DOHH2 (cell line): ENCODE measurements at regions not wholly inside any gene's neighbourhood (a gene's known extent, or its start where the extent isn't known, plus 50 kb on each side); places are given as distances from the start of the nearest gene placed in this dataset.

Experiments
- H3F3A ChIP-seq: fragments of 200-600 bp; sonication (generic), shearing (Covaris generic); 2 replicates; pipeline ENCODE4 v1.6.0; 2016; ENCODE audit warnings: antibody characterized with exemption, mild to moderate bottlenecking; ENCODE audit not compliant: control insufficient read depth, insufficient read depth
- H3K27ac ChIP-seq: fragments of 200-600 bp; sonication (generic); 2 replicates; pipeline ENCODE4 v1.5.1; 2014; ENCODE audit warnings: low read depth, mild to moderate bottlenecking, low read length, moderate library complexity
- H3K27me3 ChIP-seq: fragments of 200-600 bp; sonication (generic); 2 replicates; pipeline ENCODE4 v1.6.1; 2014; ENCODE audit warnings: mild to moderate bottlenecking, low read length, mixed read lengths; ENCODE audit not compliant: control insufficient read depth
- H3K36me3 ChIP-seq: fragments of 200-600 bp; sonication (generic); 2 replicates; pipeline ENCODE4 v1.6.1; 2014; ENCODE audit warnings: mild to moderate bottlenecking, low read length, moderate library complexity, mixed read lengths; ENCODE audit not compliant: control insufficient read depth
- H3K4me1 ChIP-seq: fragments of 200-600 bp; sonication (generic); 2 replicates; pipeline ENCODE4 v1.6.1; 2014; ENCODE audit warnings: mild to moderate bottlenecking, low read length, mixed read lengths; ENCODE audit not compliant: control insufficient read depth
- H3K4me2 ChIP-seq: fragments of 200-600 bp; sonication (generic); 2 replicates; pipeline ENCODE4 v1.6.0; 2014; ENCODE audit warnings: mild to moderate bottlenecking, low read length, moderate library complexity
- H3K4me3 ChIP-seq: fragments of 200-600 bp; sonication (generic); 2 replicates; pipeline ENCODE4 v1.5.1; 2014; ENCODE audit warnings: mild to moderate bottlenecking, low read length, mixed read lengths
- H3K79me2 ChIP-seq: fragments of 200-600 bp; sonication (generic); 2 replicates; pipeline ENCODE4 v1.6.1; 2014; ENCODE audit warnings: mild to moderate bottlenecking, low read length, mixed read lengths; ENCODE audit not compliant: control insufficient read depth
- H3K9me2 ChIP-seq: fragments of 200-600 bp; sonication (generic); replicated peaks from 2 replicates; pipeline ENCODE4 v1.6.1; 2014; ENCODE audit warnings: mild to moderate bottlenecking, low read length, mixed read lengths; ENCODE audit not compliant: control insufficient read depth
- H3K9me3 ChIP-seq: fragments of 200-600 bp; sonication (generic); 2 replicates; pipeline ENCODE4 v1.6.1; 2014; ENCODE audit warnings: antibody characterized with exemption, low read length, mixed read lengths; ENCODE audit not compliant: control insufficient read depth, insufficient read depth
- H4K20me1 ChIP-seq: fragments of 200-600 bp; sonication (generic); 2 replicates; pipeline ENCODE4 v1.6.0; 2014; ENCODE audit warnings: low read depth, mild to moderate bottlenecking, antibody characterized with exemption, low read length, moderate library complexity; ENCODE audit not compliant: control insufficient read depth, insufficient read depth
- EZH2phosphoT487 ChIP-seq: fragments of 200-600 bp; sonication (generic); IDR thresholded peaks from 2 replicates; pipeline ENCODE4 v1.6.1; 2017; ENCODE audit warnings: borderline replicate concordance, mild to moderate bottlenecking, antibody characterized with exemption, low read length, moderate library complexity, mixed read lengths
- TF ChIP-seq, protein P1 (sequence below): fragments of 200-600 bp; sonication (generic); IDR thresholded peaks from one replicate; pipeline ENCODE4 v1.5.1; 2014; ENCODE audit warnings: antibody characterized with exemption, mild to moderate bottlenecking, low read depth, low read length; ENCODE audit not compliant: poor library complexity, severe bottlenecking

DNA sequence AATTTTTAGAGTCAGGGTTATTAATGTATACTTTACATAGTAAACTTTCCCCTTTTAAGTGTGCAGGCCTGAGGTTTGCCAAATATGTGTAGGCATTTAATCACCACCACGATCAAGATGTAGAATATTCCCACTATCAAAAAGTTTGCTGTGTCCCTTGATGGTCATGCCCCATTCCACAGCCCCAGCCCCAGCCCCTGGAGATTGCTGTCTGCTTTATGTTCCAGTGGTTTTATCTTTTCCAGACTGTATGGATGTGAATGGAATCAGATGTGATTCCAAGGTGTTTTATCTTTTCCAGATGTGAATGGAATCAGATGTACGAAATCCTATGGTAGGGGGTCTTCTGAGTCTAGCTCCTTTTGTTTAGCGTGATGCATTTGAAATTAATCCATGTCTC, 93.1 kb upstream of the B3GAT1 start:
- no peak overlapping the region for H3K4me2 ChIP-seq
- H3K9me3 ChIP-seq, result no peaks in the 10 kb centered on the region
- no peaks in the 10 kb centered on the region for H3K27me3 ChIP-seq
- no peak overlapping the region for H3K4me3 ChIP-seq
- TF ChIP-seq EZH2phosphoT487, result no peak
- TF ChIP-seq, protein P1, sequence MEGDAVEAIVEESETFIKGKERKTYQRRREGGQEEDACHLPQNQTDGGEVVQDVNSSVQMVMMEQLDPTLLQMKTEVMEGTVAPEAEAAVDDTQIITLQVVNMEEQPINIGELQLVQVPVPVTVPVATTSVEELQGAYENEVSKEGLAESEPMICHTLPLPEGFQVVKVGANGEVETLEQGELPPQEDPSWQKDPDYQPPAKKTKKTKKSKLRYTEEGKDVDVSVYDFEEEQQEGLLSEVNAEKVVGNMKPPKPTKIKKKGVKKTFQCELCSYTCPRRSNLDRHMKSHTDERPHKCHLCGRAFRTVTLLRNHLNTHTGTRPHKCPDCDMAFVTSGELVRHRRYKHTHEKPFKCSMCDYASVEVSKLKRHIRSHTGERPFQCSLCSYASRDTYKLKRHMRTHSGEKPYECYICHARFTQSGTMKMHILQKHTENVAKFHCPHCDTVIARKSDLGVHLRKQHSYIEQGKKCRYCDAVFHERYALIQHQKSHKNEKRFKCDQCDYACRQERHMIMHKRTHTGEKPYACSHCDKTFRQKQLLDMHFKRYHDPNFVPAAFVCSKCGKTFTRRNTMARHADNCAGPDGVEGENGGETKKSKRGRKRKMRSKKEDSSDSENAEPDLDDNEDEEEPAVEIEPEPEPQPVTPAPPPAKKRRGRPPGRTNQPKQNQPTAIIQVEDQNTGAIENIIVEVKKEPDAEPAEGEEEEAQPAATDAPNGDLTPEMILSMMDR, result no peak
- no peaks in the 10 kb centered on the region for H4K20me1 ChIP-seq
- no peaks in the 10 kb centered on the region for H3K79me2 ChIP-seq
- H3K9me2 ChIP-seq, result no peaks in the 10 kb centered on the region
- H3F3A ChIP-seq, result no peaks in the 10 kb centered on the region
- H3K36me3 ChIP-seq, result no peaks in the 10 kb centered on the region
- H3K27ac ChIP-seq, result no peak overlapping the region
- H3K4me1 ChIP-seq, result no peaks in the 10 kb centered on the region

DNA sequence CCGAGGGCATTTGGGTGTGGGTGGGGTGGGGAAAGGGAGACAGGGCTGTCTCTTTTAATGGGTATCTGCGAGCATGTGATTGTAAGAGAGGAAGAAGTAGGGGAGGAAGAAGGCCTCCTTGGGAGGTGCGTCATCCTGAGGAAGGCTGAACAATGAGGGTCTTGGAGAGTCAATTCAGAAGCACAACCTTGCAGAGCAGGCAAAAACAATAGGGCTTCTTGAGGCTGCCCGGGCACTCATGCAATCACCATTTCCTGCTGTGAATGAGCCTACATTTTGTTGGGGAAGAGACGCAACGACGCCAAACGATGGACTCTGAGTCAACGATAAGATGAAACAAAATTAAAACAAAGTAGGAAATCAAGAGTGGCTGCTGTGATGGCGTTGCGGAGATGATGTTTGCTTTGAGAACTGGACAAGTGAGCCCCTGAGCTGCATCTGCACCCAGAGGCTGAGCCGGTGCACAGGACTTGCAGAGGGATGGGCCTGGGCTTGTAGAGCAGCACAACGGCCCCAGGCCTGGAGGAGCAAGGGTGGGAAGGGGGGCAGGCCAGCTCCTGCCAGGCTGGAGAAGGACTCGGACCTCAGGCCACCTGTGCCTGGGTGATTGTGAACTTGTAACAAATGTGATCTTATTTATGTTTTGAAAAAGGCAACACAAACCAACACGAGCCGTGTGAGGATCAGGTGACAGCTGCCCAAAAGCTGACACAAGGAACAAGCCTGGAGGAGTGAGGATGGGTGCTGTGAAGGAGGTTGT, 92.3 kb upstream of the B3GAT1 start:
- Histone ChIP-seq H3F3A (no peaks in the 10 kb centered on the region), H4K20me1 (no peaks in the 10 kb centered on the region), H3K9me2 (no peaks in the 10 kb centered on the region), H3K4me1 (no peaks in the 10 kb centered on the region), H3K4me3 (no peak overlapping the region), H3K27me3 (no peaks in the 10 kb centered on the region), H3K4me2 (no peak overlapping the region), H3K36me3 (no peaks in the 10 kb centered on the region), H3K9me3 (no peaks in the 10 kb centered on the region), H3K27ac (no peak overlapping the region), H3K79me2 (no peaks in the 10 kb centered on the region)
- TF ChIP-seq, protein P1, result no peak
- TF ChIP-seq EZH2phosphoT487, result no peak

DNA sequence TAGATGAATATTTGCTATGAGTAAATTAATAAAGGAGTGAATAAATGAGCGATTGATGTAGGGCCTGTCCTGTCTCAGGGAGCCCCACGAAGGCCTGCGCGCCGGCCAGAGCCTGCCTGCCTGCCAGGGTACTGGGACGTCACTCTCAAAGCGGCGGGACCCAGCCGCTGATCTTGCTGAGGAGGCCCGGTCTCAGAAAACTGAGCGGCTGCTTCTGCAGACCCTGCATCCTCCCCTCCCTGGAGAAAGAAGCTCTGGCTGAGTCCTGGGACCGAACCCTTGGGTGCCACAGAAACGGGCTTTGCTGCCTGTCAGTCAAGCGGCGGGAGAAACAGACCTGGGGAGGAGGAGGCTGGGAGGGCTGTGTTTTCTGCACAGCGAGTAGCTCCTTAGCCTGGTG, 91.6 kb upstream of the B3GAT1 start:
- Histone ChIP-seq H3K4me1 (no peaks in the 10 kb centered on the region), H3F3A (no peaks in the 10 kb centered on the region), H4K20me1 (no peaks in the 10 kb centered on the region), H3K36me3 (no peaks in the 10 kb centered on the region), H3K4me2 (no peak overlapping the region), H3K27ac (no peak overlapping the region), H3K9me3 (no peaks in the 10 kb centered on the region), H3K79me2 (no peaks in the 10 kb centered on the region), H3K4me3 (no peak overlapping the region), H3K27me3 (no peaks in the 10 kb centered on the region), H3K9me2 (no peaks in the 10 kb centered on the region)
- TF ChIP-seq, protein P1, result no peak
- no peak for TF ChIP-seq EZH2phosphoT487

- H3K27ac ChIP-seq, result no peak overlapping the region
- H3K4me1 ChIP-seq, result no peaks in the 10 kb centered on the region
- no peaks in the 10 kb centered on the region for H3K79me2 ChIP-seq
- H4K20me1 ChIP-seq, result no peaks in the 10 kb centered on the region
- TF ChIP-seq EZH2phosphoT487, result no peak
- TF ChIP-seq, protein P1, result no peak
- no peaks in the 10 kb centered on the region for H3K27me3 ChIP-seq
- H3K9me3 ChIP-seq, result no peaks in the 10 kb centered on the region
- H3K4me3 ChIP-seq, result no peak overlapping the region
- no peaks in the 10 kb centered on the region for H3K36me3 ChIP-seq
- no peak overlapping the region for H3K4me2 ChIP-seq
- no peaks in the 10 kb centered on the region for H3K9me2 ChIP-seq
- H3F3A ChIP-seq, result no peaks in the 10 kb centered on the region
These were observed 91.1 kb upstream of the B3GAT1 start for GRCh38 chr11:134503100-134503499.
